KMS-11 (cell line): ENCODE measurements at regions not wholly inside any gene's neighbourhood (a gene's known extent, or its start where the extent isn't known, plus 50 kb on each side); places are given as distances from the start of the nearest gene placed in this dataset.
"Not testable (repeated sequence)": the region's sequence is repeated elsewhere in the genome, so short reads cannot be mapped to it uniquely, and the experiment has no call there.

Experiments used
- H2AFZ ChIP-seq: fragments of 200-600 bp; sonication (generic); 2 replicates; pipeline ENCODE4 v1.6.1; 2016; ENCODE audit warnings: antibody characterized with exemption, mixed run types, low read depth
- H3K27ac ChIP-seq: fragments of 200-600 bp; sonication (generic); 2 replicates; pipeline ENCODE4 v1.6.1; 2016; ENCODE audit warnings: mild to moderate bottlenecking, mixed run types
- H3K27me3 ChIP-seq: fragments of 200-600 bp; sonication (generic); 2 replicates; pipeline ENCODE4 v1.6.1; 2017; ENCODE audit warnings: mild to moderate bottlenecking, low read depth, mixed run types, moderate library complexity; ENCODE audit not compliant: insufficient read depth
- H3K36me3 ChIP-seq: fragments of 200-600 bp; sonication (generic); 2 replicates; pipeline ENCODE4 v1.6.1; 2017; ENCODE audit warnings: mild to moderate bottlenecking, mixed run types; ENCODE audit not compliant: insufficient read depth
- H3K4me1 ChIP-seq: fragments of 200-600 bp; sonication (generic); 2 replicates; pipeline ENCODE4 v1.6.1; 2016; ENCODE audit warnings: mild to moderate bottlenecking, low read depth, mixed run types; ENCODE audit not compliant: poor library complexity, severe bottlenecking
- H3K4me2 ChIP-seq: fragments of 200-600 bp; sonication (generic); 2 replicates; pipeline ENCODE4 v1.7.0; 2016; ENCODE audit warnings: mild to moderate bottlenecking, mixed run types
- H3K4me3 ChIP-seq: fragments of 200-600 bp; sonication (generic); IDR thresholded peaks from 2 replicates; pipeline ENCODE4 v1.6.1; 2017; ENCODE audit warnings: low read depth, low read length, mixed read lengths; ENCODE audit not compliant: insufficient read depth
- H3K79me2 ChIP-seq: fragments of 200-600 bp; sonication (generic); 2 replicates; pipeline ENCODE4 v1.6.1; 2016; ENCODE audit warnings: low read depth, mixed run types; ENCODE audit not compliant: insufficient read depth
- H3K9ac ChIP-seq: fragments of 200-600 bp; sonication (generic); 2 replicates; pipeline ENCODE4 v1.6.1; 2016; ENCODE audit warnings: mild to moderate bottlenecking, mixed run types
- H4K20me1 ChIP-seq: fragments of 200-600 bp; sonication (generic); 2 replicates; pipeline ENCODE4 v1.6.1; 2016; ENCODE audit warnings: mild to moderate bottlenecking, mixed run types; ENCODE audit not compliant: insufficient read depth
- TF ChIP-seq, protein P1 (sequence below): fragments of 200-600 bp; sonication (generic); conservative IDR thresholded peaks from 2 replicates; pipeline ENCODE4 v1.6.1; 2017; ENCODE audit warnings: low read depth, mild to moderate bottlenecking, antibody characterized with exemption, low read length, moderate library complexity, mixed read lengths

- Histone ChIP-seq H3K9ac (no peak overlapping the region), H3K36me3 (no peaks in the 10 kb centered on the region), H3K27ac (no peak overlapping the region), H3K4me2 (no peak overlapping the region), H3K27me3 (no peaks in the 10 kb centered on the region), H3K4me1 (peaks cover 9% of the 10 kb centered on the region), H2AFZ (no peak overlapping the region), H3K79me2 (no peaks in the 10 kb centered on the region), H3K4me3 (no peak overlapping the region), H4K20me1 (no peaks in the 10 kb centered on the region)
- TF ChIP-seq, protein P1, sequence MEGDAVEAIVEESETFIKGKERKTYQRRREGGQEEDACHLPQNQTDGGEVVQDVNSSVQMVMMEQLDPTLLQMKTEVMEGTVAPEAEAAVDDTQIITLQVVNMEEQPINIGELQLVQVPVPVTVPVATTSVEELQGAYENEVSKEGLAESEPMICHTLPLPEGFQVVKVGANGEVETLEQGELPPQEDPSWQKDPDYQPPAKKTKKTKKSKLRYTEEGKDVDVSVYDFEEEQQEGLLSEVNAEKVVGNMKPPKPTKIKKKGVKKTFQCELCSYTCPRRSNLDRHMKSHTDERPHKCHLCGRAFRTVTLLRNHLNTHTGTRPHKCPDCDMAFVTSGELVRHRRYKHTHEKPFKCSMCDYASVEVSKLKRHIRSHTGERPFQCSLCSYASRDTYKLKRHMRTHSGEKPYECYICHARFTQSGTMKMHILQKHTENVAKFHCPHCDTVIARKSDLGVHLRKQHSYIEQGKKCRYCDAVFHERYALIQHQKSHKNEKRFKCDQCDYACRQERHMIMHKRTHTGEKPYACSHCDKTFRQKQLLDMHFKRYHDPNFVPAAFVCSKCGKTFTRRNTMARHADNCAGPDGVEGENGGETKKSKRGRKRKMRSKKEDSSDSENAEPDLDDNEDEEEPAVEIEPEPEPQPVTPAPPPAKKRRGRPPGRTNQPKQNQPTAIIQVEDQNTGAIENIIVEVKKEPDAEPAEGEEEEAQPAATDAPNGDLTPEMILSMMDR: no peak
Measured at GRCh38 chr16:62738666-62739460, 702.6 kb upstream of the CDH8 start.

GRCh38 chr16:62732092-62732491 lies 695.9 kb upstream of the CDH8 start:
- Histone ChIP-seq H3K36me3 (no peaks in the 10 kb centered on the region), H3K27ac (no peak overlapping the region), H3K4me3 (no peak overlapping the region), H3K4me2 (no peak overlapping the region), H3K27me3 (no peaks in the 10 kb centered on the region), H4K20me1 (no peaks in the 10 kb centered on the region), H2AFZ (no peak overlapping the region), H3K4me1 (no peaks in the 10 kb centered on the region), H3K9ac (no peak overlapping the region), H3K79me2 (no peaks in the 10 kb centered on the region)
- TF ChIP-seq, protein P1: no peak

DNA sequence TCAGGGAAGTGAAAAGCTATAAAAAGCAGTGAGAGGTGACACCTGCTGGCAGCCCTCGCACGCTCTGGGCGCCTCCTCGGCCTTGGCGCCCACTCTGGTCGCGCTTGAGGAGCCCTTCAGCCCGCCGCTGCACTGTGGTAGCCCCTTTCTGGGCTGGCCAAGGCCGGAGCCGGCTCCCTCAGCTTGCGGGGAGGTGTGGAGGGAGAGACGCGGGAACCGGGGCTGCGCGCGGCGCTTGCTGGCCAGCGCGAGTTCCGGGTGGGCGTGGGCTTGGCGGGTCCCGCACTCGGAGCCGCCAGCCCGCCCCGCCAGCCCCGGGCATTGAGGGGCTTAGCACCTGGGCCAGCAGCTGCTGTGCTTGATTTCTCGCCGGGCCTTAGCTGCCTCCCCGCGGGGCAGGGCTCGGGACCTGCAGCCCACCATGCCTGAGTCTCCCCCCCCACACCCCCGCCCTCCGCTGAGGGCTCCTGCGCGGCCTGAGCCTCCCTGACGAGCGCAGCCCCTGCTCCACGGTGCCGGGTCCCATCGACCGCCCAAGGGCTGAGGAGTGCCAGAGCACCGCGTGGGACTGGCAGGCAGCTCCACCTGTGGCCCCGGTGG lies 688.5 kb upstream of the CDH8 start:
- not testable (repeated sequence) for H3K4me3 ChIP-seq, H3K36me3 ChIP-seq, H3K79me2 ChIP-seq, H4K20me1 ChIP-seq, H3K27ac ChIP-seq, H3K4me1 ChIP-seq, H3K4me2 ChIP-seq, H3K27me3 ChIP-seq, H3K9ac ChIP-seq, H2AFZ ChIP-seq

GRCh38 chr16:62720651-62721050 lies 684.4 kb upstream of the CDH8 start:
- no peaks in the 10 kb centered on the region for H4K20me1 ChIP-seq
- no peaks in the 10 kb centered on the region for H3K27me3 ChIP-seq
- no peak overlapping the region for H2AFZ ChIP-seq
- H3K9ac ChIP-seq: no peak overlapping the region
- no peaks in the 10 kb centered on the region for H3K36me3 ChIP-seq
- TF ChIP-seq, protein P1: no peak
- H3K4me1 ChIP-seq: no peaks in the 10 kb centered on the region
- H3K79me2 ChIP-seq: no peaks in the 10 kb centered on the region
- H3K4me3 ChIP-seq: no peak overlapping the region
- H3K4me2 ChIP-seq: no peak overlapping the region
- no peak overlapping the region for H3K27ac ChIP-seq

DNA sequence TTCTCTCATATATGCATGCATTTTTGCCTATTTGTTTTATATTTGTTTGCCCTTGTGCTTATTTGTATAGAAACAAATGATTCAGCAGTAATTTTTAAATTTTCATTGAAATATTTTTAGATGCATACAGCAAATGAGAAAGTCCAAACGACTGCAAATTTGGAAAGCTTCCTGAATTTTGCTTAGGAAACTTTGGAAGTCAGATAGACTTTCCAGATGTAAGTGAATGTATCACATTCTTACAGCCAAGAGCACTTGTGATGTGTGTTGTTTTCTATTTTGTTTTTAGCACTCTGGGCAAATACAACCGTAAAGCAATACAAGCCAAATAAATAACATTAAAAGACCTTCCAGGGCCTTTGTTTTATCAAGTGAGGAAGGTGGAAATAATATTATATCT lies 680.8 kb upstream of the CDH8 start:
- no peaks in the 10 kb centered on the region for H4K20me1 ChIP-seq
- H3K4me2 ChIP-seq: no peak overlapping the region
- H3K36me3 ChIP-seq: no peaks in the 10 kb centered on the region
- H3K9ac ChIP-seq: no peak overlapping the region
- H3K4me3 ChIP-seq: no peak overlapping the region
- no peak overlapping the region for H3K27ac ChIP-seq
- H2AFZ ChIP-seq: no peak overlapping the region
- no peaks in the 10 kb centered on the region for H3K27me3 ChIP-seq
- TF ChIP-seq, protein P1: no peak
- no peaks in the 10 kb centered on the region for H3K4me1 ChIP-seq
- H3K79me2 ChIP-seq: no peaks in the 10 kb centered on the region
